ENCODE measurements at regions not wholly inside any gene's neighbourhood (a gene's known extent, or its start where the extent isn't known, plus 50 kb on each side); places are given as distances from the start of the nearest gene placed in this dataset.
"Not testable (repeated sequence)": the region's sequence is repeated elsewhere in the genome, so short reads cannot be mapped to it uniquely, and the experiment has no call there.

DNA sequence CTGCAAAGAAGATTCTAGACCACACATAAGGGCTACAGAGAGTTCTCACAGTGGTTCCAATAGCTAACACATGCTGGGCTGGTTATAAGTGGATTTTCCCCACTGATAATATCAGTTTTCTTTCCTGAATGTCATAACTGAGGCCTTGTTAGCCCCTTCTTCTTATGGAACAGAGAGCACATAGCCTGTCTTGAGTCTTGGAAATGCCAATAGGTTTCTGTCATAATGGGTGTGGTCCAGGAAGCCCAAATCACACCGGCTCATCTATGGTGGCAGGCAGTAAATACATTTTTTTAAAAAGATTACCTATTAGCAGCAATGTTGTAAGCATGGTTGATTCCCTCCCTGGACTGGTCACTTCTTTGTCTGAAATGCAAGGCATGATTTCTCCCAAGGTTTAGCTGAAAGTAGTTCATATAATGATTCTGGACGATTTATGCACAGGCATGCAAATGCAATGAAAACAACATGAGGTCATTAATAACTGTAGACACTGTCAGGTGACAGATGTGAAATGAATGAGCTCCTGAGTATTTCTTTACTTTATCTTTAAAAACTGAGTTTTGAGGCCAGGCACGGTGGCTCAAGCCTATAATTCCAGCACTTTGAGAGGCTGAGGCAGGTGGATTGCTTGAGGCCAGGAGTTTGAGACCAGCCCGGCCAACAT lies 67.2 kb upstream of the ATP2C1 start:
- Mint-ChIP-seq H3K27ac (no peak overlapping the region), H3K4me3 (no peak overlapping the region), H3K27me3 (no peaks in the 10 kb centered on the region), H3K36me3 (ENCODE audit: low read depth) (no peaks in the 10 kb centered on the region), H3K4me1 (no peaks in the 10 kb centered on the region), H3K9me3 (ENCODE audit: low read depth) (no peaks in the 10 kb centered on the region)
- intact Hi-C loops (cut with DNase I, micrococcal nuclease) = no loop called here
- ATAC-seq (no peak), DNase-seq (no peak)
- ChIA-PET CTCF (no interaction called here), POLR2A (no interaction called here)

DNA sequence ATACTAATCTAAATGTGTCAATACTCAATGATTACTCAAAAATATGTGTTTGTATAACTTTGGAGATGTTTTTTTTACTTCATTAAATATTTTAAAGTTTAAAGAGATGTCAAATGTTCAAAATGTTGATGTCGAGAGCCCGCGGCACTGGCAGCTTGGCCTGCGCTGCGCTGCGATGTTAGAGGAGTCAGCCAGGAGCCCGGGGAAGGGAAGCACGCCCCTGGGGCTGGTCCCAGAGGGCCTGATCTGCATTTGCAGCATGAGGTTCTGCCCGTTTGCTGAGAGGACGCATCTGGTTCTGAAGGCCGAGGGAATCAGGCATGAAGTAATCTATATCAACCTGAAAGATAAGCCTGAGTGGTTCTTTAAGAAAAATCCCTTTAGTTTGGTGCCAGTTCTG lies 66.4 kb upstream of the ATP2C1 start:
- Mint-ChIP-seq H3K36me3 (ENCODE audit: low read depth) (no peaks in the 10 kb centered on the region), H3K4me3 (no peak overlapping the region), H3K4me1 (no peaks in the 10 kb centered on the region), H3K27me3 (peaks cover 2% of the 10 kb centered on the region), H3K27ac (no peak overlapping the region), H3K9me3 (ENCODE audit: low read depth) (no peaks in the 10 kb centered on the region)
- ChIA-PET POLR2A (no interaction called here), CTCF (no interaction called here)
- ATAC-seq = no peak
- intact Hi-C loops (cut with DNase I, micrococcal nuclease) = no loop called here
- DNase-seq = no peak

DNA sequence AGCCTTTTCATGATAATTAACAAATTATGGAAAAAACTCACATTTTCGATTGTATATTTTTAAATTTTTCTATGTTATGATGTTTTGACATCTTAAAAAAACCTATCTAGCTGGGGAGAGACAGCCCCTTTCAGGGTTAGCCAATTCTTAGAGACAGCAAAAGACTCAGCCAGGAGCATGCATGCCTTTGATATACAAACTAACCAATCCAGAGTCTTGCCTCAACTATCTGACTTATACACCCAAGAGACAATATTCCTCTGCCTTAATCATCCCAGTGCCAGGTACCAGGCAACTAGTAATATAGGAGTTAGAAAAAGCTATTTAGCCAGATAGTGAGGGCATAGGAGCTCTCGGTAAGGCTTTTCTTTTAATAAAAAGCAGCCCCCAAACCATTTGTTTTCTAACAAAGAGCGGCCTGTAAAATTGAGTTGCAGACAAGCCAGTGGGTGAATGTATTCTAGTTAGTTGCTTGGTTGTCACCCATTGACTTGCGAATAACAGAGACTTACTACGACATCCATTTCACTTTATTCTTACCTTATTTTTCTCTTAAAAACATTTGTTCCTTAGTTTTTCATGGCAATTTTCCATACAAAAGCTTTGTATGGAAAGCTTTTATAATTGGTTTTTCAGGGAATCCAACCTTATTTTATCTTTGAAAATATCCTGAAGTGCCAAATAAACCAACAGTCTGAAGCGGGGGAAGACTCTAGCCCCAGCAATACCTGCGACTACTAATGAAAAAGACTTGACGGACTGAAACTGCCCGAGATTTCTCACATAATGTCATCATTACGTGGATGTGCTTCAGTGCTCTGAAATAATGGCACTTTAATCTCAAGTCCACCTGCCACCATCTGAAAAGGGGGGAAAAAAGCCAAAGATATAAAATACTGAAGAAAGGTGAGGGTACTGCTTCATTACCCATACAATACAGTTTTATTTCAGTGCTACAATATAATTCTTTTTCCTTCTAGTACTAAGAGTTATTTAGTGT lies 64.6 kb upstream of the ATP2C1 start:
- ATAC-seq (no peak), DNase-seq (no peak)
- Mint-ChIP-seq H3K27ac (no peak overlapping the region), H3K27me3 (peaks cover 2% of the 10 kb centered on the region), H3K36me3 (ENCODE audit: low read depth) (no peaks in the 10 kb centered on the region), H3K9me3 (ENCODE audit: low read depth) (no peaks in the 10 kb centered on the region), H3K4me3 (no peak overlapping the region), H3K4me1 (no peaks in the 10 kb centered on the region)
- intact Hi-C loops (cut with DNase I, micrococcal nuclease) = no loop called here
- CTCF ChIA-PET = no interaction called here
- POLR2A ChIA-PET = no interaction called here

DNA sequence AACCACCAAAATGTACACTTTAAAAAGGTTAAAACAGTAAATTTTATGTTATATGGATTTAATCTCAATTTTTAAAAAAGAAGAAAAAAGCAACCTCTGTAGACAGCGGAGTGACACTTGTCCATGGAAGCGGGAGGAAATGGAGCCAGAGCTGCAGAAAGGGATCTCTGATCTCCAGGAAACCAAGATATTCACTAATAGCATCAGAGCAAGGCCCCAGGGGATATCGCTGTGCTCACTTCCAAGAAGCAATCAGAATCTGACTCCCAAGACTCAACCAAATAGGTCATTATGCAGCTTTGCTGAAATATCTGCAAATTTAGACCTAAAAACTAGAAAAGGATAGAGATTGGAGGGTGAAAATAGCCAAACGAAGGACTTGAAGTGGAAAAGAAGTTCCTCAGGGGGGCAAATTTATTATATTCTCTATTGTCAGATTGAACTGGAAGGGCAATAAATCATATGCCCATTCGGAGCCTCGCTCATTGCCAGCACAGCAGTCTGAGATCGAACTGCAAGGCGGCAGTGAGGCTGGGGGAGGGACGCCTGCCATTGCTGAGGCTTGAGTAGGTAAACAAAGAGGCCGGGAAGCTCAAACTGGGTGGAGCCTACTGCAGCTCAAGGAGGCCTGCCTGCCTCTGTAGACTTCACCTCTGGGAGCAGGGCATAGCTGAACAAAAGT lies 62.0 kb upstream of the ATP2C1 start:
- H3K27ac Mint-ChIP-seq = no peak overlapping the region
- intact Hi-C loops (cut with DNase I, micrococcal nuclease) = no loop called here
- H3K9me3 Mint-ChIP-seq (ENCODE audit: low read depth) = no peaks in the 10 kb centered on the region
- DNase-seq (no peak), ATAC-seq (no peak)
- H3K36me3 Mint-ChIP-seq (ENCODE audit: low read depth) = no peaks in the 10 kb centered on the region
- POLR2A ChIA-PET = no interaction called here
- H3K4me3 Mint-ChIP-seq = no peak overlapping the region
- H3K4me1 Mint-ChIP-seq = no peaks in the 10 kb centered on the region
- H3K27me3 Mint-ChIP-seq = peaks cover 2% of the 10 kb centered on the region
- CTCF ChIA-PET = interaction anchor here (1.1 kb wide), 1 partner anchor 73 kb away, joined by 5 read pairs; no protein-coding TSS in a partner anchor

DNA sequence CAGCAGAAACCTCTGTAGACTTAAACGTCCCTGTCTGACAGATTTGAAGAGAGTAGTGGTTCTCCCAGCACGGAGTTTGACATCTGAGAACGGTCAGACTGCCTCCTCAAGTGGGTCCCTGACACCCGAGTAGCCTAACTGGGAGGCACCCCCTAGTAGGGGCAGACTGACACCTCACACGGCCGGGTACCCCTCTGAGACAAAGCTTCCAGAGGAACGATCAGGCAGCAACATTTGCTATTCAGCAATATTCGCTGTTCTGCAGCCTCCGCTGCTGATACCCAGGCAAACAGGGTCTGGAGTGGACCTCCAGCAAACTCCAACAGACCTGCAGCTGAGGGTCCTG lies 61.5 kb upstream of the ATP2C1 start:
- DNase-seq; intact Hi-C loops (cut with DNase I, micrococcal nuclease); H3K36me3 Mint-ChIP-seq (ENCODE audit: low read depth); H3K27ac Mint-ChIP-seq; H3K9me3 Mint-ChIP-seq (ENCODE audit: low read depth); H3K27me3 Mint-ChIP-seq; POLR2A ChIA-PET; H3K4me3 Mint-ChIP-seq; H3K4me1 Mint-ChIP-seq; ATAC-seq: not testable (repeated sequence)
- CTCF ChIA-PET = interaction anchor here (1.1 kb wide), 1 partner anchor 74 kb away, joined by 5 read pairs; no protein-coding TSS in a partner anchor

DNA sequence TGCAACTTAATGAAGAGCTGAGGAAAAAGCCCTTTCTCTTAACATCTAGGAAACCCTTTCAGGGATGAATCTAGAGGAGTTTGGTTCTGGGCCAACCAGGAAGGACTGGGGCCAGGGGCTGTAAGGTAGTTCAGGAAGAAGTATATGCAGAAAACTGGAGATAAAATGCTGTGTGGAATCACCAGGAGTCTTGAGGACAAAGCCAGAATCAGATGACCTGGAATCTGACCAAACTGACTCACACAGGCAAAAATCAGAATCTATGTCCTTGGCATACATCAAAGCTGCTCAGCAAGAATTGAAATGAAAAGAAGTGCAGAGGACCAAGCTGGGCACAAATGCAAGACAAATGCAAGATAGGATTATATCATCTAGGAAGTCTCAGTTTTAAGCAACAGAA lies 59.4 kb upstream of the ATP2C1 start:
- H3K4me1 Mint-ChIP-seq = no peaks in the 10 kb centered on the region
- intact Hi-C loops (cut with DNase I, micrococcal nuclease) = no loop called here
- no peaks in the 10 kb centered on the region for H3K36me3 Mint-ChIP-seq (ENCODE audit: low read depth)
- ChIA-PET CTCF (no interaction called here), POLR2A (no interaction called here)
- H3K9me3 Mint-ChIP-seq (ENCODE audit: low read depth) = no peaks in the 10 kb centered on the region
- H3K27me3 Mint-ChIP-seq = peaks cover 2% of the 10 kb centered on the region
- DNase-seq (no peak), ATAC-seq (no peak)
- no peak overlapping the region for H3K27ac Mint-ChIP-seq
- H3K4me3 Mint-ChIP-seq = no peak overlapping the region

DNA sequence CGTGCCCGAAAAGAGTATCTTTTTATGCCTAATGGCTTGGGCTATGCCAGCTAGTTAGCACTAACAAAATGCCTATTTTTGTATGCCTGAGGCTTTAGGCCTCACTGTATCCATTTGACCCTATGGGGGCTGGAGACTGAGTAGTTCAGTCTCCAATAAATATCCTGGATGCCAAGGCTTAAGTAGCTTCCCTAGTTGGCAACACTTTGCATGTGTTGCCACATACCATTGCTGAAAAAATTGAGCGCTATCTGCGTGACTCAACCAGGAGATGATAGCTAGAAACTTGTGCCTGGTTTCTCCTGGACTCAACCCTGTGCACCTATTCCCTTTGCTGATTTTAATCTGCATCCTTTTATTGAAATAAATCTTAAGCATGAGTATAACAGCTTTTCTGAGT lies 58.4 kb upstream of the ATP2C1 start:
- DNase-seq = no peak

DNA sequence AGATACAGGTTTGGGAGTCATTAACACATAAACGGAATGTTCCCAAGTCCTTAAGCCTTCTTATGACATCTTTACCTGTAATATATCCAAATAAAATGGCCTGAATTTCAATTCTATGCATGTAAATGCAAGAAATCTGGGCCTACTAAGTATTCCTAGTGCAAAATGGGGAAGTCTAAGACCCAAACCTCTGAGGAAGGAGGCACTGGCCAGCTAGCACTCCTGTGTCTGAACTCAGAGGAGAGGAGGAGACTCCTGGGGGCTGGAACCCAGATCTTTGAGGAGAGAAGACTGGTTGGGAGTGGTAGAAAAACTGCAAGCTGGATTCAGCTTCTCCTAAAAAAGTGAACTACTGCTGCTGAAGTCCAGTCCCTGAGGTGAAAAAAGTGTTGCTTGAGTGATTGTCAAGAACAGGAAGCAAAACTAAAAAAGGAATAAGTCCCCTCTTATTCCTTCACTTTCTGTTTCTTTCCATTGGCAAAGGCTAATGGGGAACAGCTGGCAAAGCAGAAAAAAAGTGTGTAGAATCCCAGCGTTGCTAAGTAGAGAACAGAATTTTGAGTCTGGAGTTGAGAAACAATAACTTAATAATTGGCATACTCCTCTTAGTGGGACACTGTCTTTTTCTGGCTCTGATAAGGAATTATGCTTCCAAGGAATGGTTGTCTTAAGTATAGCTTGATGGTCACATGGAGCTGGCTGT lies 54.8 kb upstream of the ATP2C1 start:
- ATAC-seq = no peak
- no peak for DNase-seq
- CTCF ChIA-PET = no interaction called here
- intact Hi-C loops (cut with DNase I, micrococcal nuclease) = no loop called here
- POLR2A ChIA-PET = no interaction called here
- no peaks in the 10 kb centered on the region for H3K9me3 Mint-ChIP-seq (ENCODE audit: low read depth)
- no peak overlapping the region for H3K27ac Mint-ChIP-seq
- H3K27me3 Mint-ChIP-seq = peaks cover 2% of the 10 kb centered on the region
- H3K4me3 Mint-ChIP-seq = no peak overlapping the region
- H3K36me3 Mint-ChIP-seq (ENCODE audit: low read depth) = no peaks in the 10 kb centered on the region
- H3K4me1 Mint-ChIP-seq = peaks cover 5% of the 10 kb centered on the region

More for the DNA sequence above, 58.4 kb upstream of the ATP2C1 start:
- intact Hi-C loops (cut with DNase I, micrococcal nuclease) = no loop called here
- CTCF ChIA-PET = no interaction called here
- no peak overlapping the region for H3K4me3 Mint-ChIP-seq
- POLR2A ChIA-PET = no interaction called here
- peaks cover 4% of the 10 kb centered on the region for H3K27me3 Mint-ChIP-seq
- no peak for ATAC-seq
- H3K9me3 Mint-ChIP-seq (ENCODE audit: low read depth) = no peaks in the 10 kb centered on the region
- no peaks in the 10 kb centered on the region for H3K36me3 Mint-ChIP-seq (ENCODE audit: low read depth)
- H3K27ac Mint-ChIP-seq = no peak overlapping the region
- H3K4me1 Mint-ChIP-seq = peaks cover 5% of the 10 kb centered on the region

DNA sequence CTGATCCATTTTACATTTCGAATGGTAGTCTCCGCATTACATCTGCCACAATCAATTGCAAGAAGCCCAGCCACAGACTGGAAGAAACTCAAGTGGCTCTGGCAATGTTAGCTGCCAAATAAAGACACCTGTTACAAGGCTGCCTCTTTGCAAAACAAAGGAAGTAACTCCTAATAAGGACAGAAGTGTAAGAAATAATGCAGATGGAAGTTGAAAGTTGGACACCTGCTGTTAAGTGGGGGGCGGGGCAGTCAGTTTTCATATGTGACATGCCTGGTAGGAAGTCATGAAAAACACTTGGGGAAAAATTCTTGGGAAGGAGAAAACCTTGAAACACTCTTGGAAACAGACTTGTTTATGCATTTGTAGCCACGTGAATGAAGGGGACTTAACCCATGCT lies 54.1 kb upstream of the ATP2C1 start:
- intact Hi-C loops (cut with DNase I, micrococcal nuclease) = no loop called here
- H3K27ac Mint-ChIP-seq = no peak overlapping the region

DNA sequence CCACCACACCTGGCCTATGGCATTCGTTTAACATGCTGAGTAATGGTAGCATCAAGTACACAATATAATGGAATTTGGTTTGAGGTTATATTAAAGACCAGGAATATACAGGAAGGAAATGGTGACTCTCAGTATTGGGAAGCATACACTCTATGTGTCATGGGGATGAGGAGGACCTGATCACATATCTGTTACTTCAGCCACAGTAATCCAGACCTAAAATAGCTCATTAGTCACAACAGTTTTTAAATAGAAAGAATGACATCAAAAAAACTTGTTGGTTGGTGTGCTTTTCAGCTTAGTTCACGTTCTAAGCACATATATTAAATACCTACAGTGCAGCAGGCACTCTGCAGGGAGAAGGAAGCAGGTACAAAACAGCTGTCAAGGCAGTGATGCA lies 52.5 kb upstream of the ATP2C1 start:
- intact Hi-C loops (cut with DNase I, micrococcal nuclease) = no loop called here
- DNase-seq = no peak
- Mint-ChIP-seq H3K36me3 (ENCODE audit: low read depth) (no peaks in the 10 kb centered on the region), H3K27me3 (peaks cover 2% of the 10 kb centered on the region), H3K9me3 (ENCODE audit: low read depth) (no peaks in the 10 kb centered on the region), H3K4me3 (no peak overlapping the region), H3K27ac (no peak overlapping the region), H3K4me1 (peaks cover 5% of the 10 kb centered on the region)
- ChIA-PET CTCF (no interaction called here), POLR2A (no interaction called here)
- no peak for ATAC-seq

More for the DNA sequence above, 54.1 kb upstream of the ATP2C1 start:
- POLR2A ChIA-PET = no interaction called here
- H3K27me3 Mint-ChIP-seq = peaks cover 2% of the 10 kb centered on the region
- H3K36me3 Mint-ChIP-seq (ENCODE audit: low read depth) = no peaks in the 10 kb centered on the region
- peaks cover 5% of the 10 kb centered on the region for H3K4me1 Mint-ChIP-seq
- CTCF ChIA-PET = no interaction called here
- ATAC-seq (no peak), DNase-seq (no peak)
- H3K9me3 Mint-ChIP-seq (ENCODE audit: low read depth) = no peaks in the 10 kb centered on the region
- H3K4me3 Mint-ChIP-seq = no peak overlapping the region

DNA sequence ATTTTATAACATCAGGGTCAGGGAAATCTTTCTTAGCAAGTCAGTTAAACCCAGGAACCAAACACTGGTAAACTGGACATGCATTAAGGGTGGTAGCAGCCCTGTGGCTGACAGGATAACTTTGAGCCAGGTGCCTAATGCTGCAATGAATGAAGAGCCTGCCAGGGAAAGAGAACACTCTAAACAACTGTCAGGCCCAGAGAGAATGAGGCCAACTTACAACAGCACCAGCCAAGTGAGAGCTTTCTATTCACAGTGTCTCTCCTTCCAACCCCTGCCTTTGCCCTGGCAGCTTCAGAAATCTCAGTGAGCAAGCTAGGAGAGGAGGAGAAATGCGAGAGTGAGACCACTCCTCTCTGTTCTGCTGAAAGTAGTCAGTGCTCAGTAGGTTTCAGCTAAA lies 50.4 kb upstream of the ATP2C1 start:
- H3K4me3 Mint-ChIP-seq = no peak overlapping the region
- ATAC-seq (no peak), DNase-seq (no peak)
- no peak overlapping the region for H3K27ac Mint-ChIP-seq
- peaks cover 2% of the 10 kb centered on the region for H3K27me3 Mint-ChIP-seq
- POLR2A ChIA-PET = no interaction called here
- H3K36me3 Mint-ChIP-seq (ENCODE audit: low read depth) = no peaks in the 10 kb centered on the region
- no peaks in the 10 kb centered on the region for H3K9me3 Mint-ChIP-seq (ENCODE audit: low read depth)
- peaks cover 5% of the 10 kb centered on the region for H3K4me1 Mint-ChIP-seq
- intact Hi-C loops (cut with DNase I, micrococcal nuclease) = no loop called here
- CTCF ChIA-PET = interaction anchor here (0.5 to 0.8 kb wide), 2 partner anchors 153 to 1380 kb away, joined by 3 read pairs; no protein-coding TSS in a partner anchor

Data from activated CD4-positive, alpha-beta T cell treated with anti-CD3 and anti-CD28 coated beads for 36 hours (primary cell).